ENCODE measurements at regions not wholly inside any gene's neighbourhood (a gene's known extent, or its start where the extent isn't known, plus 50 kb on each side); places are given as distances from the start of the nearest gene placed in this dataset.
A peak's percentile ranks its signal among the peaks of the same experiment; 100 is the strongest.
"Not testable (repeated sequence)": the region's sequence is repeated elsewhere in the genome, so short reads cannot be mapped to it uniquely, and the experiment has no call there.

DNA sequence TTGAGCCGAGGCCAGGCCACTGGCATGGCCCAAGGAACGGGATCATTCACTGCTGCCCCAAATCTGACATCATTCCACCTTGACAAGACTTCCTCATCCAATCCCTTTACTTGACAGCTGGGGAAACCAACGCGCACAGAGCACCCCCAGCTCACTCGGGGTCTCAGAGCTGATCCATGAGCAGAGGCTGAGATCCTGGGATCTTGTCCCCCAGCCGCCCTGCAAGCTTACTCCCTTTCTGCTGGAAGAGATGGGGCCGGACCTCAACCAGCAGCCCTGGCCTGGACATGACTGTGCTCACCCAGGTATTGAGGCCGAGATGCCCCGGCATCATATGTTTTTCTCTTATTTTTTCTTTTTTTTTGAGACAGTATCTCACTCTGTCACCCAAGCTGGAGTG is 161.6 kb downstream of the GGTLC3 start:
- H3K4me3 ChIP-seq; H3K36me3 ChIP-seq (ENCODE audit: low read depth); H3K9me3 ChIP-seq; intact Hi-C loops (cut with DNase I, micrococcal nuclease); ATAC-seq; H3K4me1 ChIP-seq (ENCODE audit: low read depth): not testable (repeated sequence)
- DNase-seq, result peak in 1 of 3 donors; percentile 25

Data from mucosa of descending colon (tissue), 3 donors.